ENCODE measurements at regions not wholly inside any gene's neighbourhood (a gene's known extent, or its start where the extent isn't known, plus 50 kb on each side); places are given as distances from the start of the nearest gene placed in this dataset.
A peak's percentile ranks its signal among the peaks of the same experiment; 100 is the strongest.

GRCh38 chr15:91688811-91689210, 164.7 kb upstream of the SLCO3A1 start:
- no peak for DNase-seq (ENCODE audit: low spot score)
- no peak for TF ChIP-seq CTCF (IDR thresholded peaks at IDR 0.05)
- H3K4me3 ChIP-seq: no peak overlapping the region
- no peaks in the 10 kb centered on the region for H3K27me3 ChIP-seq
- no peaks in the 10 kb centered on the region for H3K36me3 ChIP-seq
- H3K4me1 ChIP-seq: peaks cover 0 to 8% of the 10 kb centered on the region in 2 donors
- no peaks in the 10 kb centered on the region for H3K9me3 ChIP-seq
- no peak overlapping the region for H3K27ac ChIP-seq

GRCh38 chr15:91689377-91689776, 164.1 kb upstream of the SLCO3A1 start:
- no peak overlapping the region for H3K27ac ChIP-seq
- no peak overlapping the region for H3K4me3 ChIP-seq
- peaks cover 0 to 13% of the 10 kb centered on the region in 2 donors for H3K4me1 ChIP-seq
- H3K27me3 ChIP-seq: no peaks in the 10 kb centered on the region
- no peak for TF ChIP-seq CTCF (IDR thresholded peaks at IDR 0.05)
- no peaks in the 10 kb centered on the region for H3K36me3 ChIP-seq
- no peaks in the 10 kb centered on the region for H3K9me3 ChIP-seq
- no peak for DNase-seq (ENCODE audit: low spot score)

- no peaks in the 10 kb centered on the region for H3K9me3 ChIP-seq
- no peak for TF ChIP-seq CTCF (IDR thresholded peaks at IDR 0.05)
- no peak overlapping the region for H3K4me3 ChIP-seq
- DNase-seq (ENCODE audit: low spot score): no peak
- H3K27me3 ChIP-seq: no peaks in the 10 kb centered on the region
- no peaks in the 10 kb centered on the region for H3K36me3 ChIP-seq
- H3K27ac ChIP-seq: no peak overlapping the region
- peaks cover 0 to 13% of the 10 kb centered on the region in 2 donors for H3K4me1 ChIP-seq
Observed at GRCh38 chr15:91692596-91692995, 160.9 kb upstream of the SLCO3A1 start.

- no peak for TF ChIP-seq CTCF (IDR thresholded peaks at IDR 0.05)
- Histone ChIP-seq H3K27ac (peak overlapping the region; percentile 72 to 89), H3K36me3 (no peaks in the 10 kb centered on the region), H3K4me1 (peaks cover 0 to 13% of the 10 kb centered on the region in 2 donors), H3K27me3 (no peaks in the 10 kb centered on the region), H3K4me3 (peak overlapping the region in 1 of 2 donors; percentile 14), H3K9me3 (no peaks in the 10 kb centered on the region)
- DNase-seq (ENCODE audit: low spot score): peak; percentile 76
Observed at GRCh38 chr15:91694131-91694830, 159.2 kb upstream of the SLCO3A1 start.

- H3K9me3 ChIP-seq: no peaks in the 10 kb centered on the region
- H3K27me3 ChIP-seq: no peaks in the 10 kb centered on the region
- peaks cover 0 to 13% of the 10 kb centered on the region in 2 donors for H3K4me1 ChIP-seq
- TF ChIP-seq CTCF (IDR thresholded peaks at IDR 0.05): no peak
- H3K4me3 ChIP-seq: peak overlapping the region in 1 of 2 donors; percentile 14
- H3K27ac ChIP-seq: peak overlapping the region; percentile 72 to 89
- DNase-seq (ENCODE audit: low spot score): peak; percentile 82
- no peaks in the 10 kb centered on the region for H3K36me3 ChIP-seq
Observed at GRCh38 chr15:91694831-91695210, 158.7 kb upstream of the SLCO3A1 start.

- Histone ChIP-seq H3K27ac (no peak overlapping the region), H3K27me3 (no peaks in the 10 kb centered on the region), H3K36me3 (no peaks in the 10 kb centered on the region), H3K9me3 (no peaks in the 10 kb centered on the region), H3K4me1 (peaks cover 0 to 13% of the 10 kb centered on the region in 2 donors), H3K4me3 (no peak overlapping the region)
- DNase-seq (ENCODE audit: low spot score): no peak
- no peak for TF ChIP-seq CTCF (IDR thresholded peaks at IDR 0.05)
Observed at GRCh38 chr15:91695799-91696198, 157.7 kb upstream of the SLCO3A1 start.
